Sigmoid colon (tissue), 6 donors: ENCODE measurements at regions not wholly inside any gene's neighbourhood (a gene's known extent, or its start where the extent isn't known, plus 50 kb on each side); places are given as distances from the start of the nearest gene placed in this dataset.

ENCODE experiments used
- DNase-seq: peaks from one replicate; pipeline ENCODE4 v3.0.0-alpha.2; 2019
- H3K27ac ChIP-seq, 4 donors: fragments of 200-600 bp; sonication (generic); one replicate each; pipeline ENCODE4 v1.5.1; 2016 to 2019; ENCODE audit warnings: mild to moderate bottlenecking in 1 of 4
- H3K27me3 ChIP-seq, 3 donors: fragments of 200-600 bp; sonication (generic); one replicate each; pipeline ENCODE4 v1.5.1; 2019; ENCODE audit warnings: mild to moderate bottlenecking in 1 of 3
- H3K36me3 ChIP-seq, 4 donors: fragments of 200-600 bp; sonication (generic); one replicate each; pipeline ENCODE4 v1.5.1; 2016 to 2019
- H3K4me1 ChIP-seq, 4 donors: fragments of 200-600 bp; sonication (generic); one replicate each; pipeline ENCODE4 v1.5.1; 2017 to 2019
- H3K4me3 ChIP-seq, 4 donors: fragments of 200-600 bp; sonication (generic); one replicate each; pipeline ENCODE4 v1.5.1; 2017 to 2019; ENCODE audit warnings: mild to moderate bottlenecking in 2 of 4, moderate library complexity in 1 of 4
- H3K9me3 ChIP-seq, 4 donors: fragments of 200-600 bp in 3 of 4; sonication (generic) in 3 of 4; one replicate each; pipeline versions ENCODE4 v1.5.1 to v1.6.1; 2013 to 2019
- CTCF ChIP-seq, 4 experiments: fragments of 450-650 bp in 3 of 4; fragments of 200-600 bp in 1 of 4; IDR thresholded peaks; one replicate each; pipeline ENCODE4 v1.5.1; 2016 to 2019; ENCODE audit warnings: antibody characterized with exemption in 4 of 4, mild to moderate bottlenecking in 3 of 4, moderate library complexity in 2 of 4
- EP300 ChIP-seq, 4 donors: sonication (generic); formaldehyde crosslinking; IDR thresholded peaks; one replicate each; pipeline ENCODE4 v1.6.1; 2017; ENCODE audit warnings: antibody characterized with exemption in 4 of 4
- POLR2A ChIP-seq, 2 donors: fragments of 450-650 bp; IDR thresholded peaks; one replicate each; pipeline ENCODE4 v1.6.1; 2016; ENCODE audit warnings: antibody characterized with exemption in 2 of 2, mild to moderate bottlenecking in 2 of 2, moderate library complexity in 2 of 2
- POLR2AphosphoS5 ChIP-seq, 4 donors: sonication (generic); formaldehyde crosslinking; IDR thresholded peaks; one replicate each; pipeline ENCODE4 v1.6.1; 2017; ENCODE audit warnings: antibody characterized with exemption in 4 of 4
- whole genome bisulfite sequencing, 2 donors: extraction: QIAGEN DNeasy Blood & Tissue Kit; methylation state at CpG; one replicate each; pipeline ENCODE4 v1.1.7; 2013; 5-methylcytosine and 5-hydroxymethylcytosine counted together
- intact Hi-C: fragments of 100-400 bp; cut with DNase I; formaldehyde crosslinking; loops from one replicate; pipeline ENCODE4 v1.15.1; 2023
- donor health status: healthy with polysubstance abuse.
- donor health status: healthy.

GRCh38 chr9:34783951-34784487, 74.1 kb upstream of the CCL21 start:
- TF ChIP-seq POLR2A (IDR thresholded peaks at IDR 0.05) = no peak
- no peak for TF ChIP-seq EP300 (IDR thresholded peaks at IDR 0.05)
- no peak for TF ChIP-seq CTCF (IDR thresholded peaks at IDR 0.05)
- no peak for TF ChIP-seq POLR2AphosphoS5 (IDR thresholded peaks at IDR 0.05)
- H3K4me3 ChIP-seq = no peak overlapping the region
- H3K27ac ChIP-seq = no peak overlapping the region
- H3K36me3 ChIP-seq = no peaks in the 10 kb centered on the region
- WGBS, 2 donors = 41 to 64% methylated on average over 4 of the region's 4 CpGs
- no peak for DNase-seq
- intact Hi-C loops = no loop called here
- no peaks in the 10 kb centered on the region for H3K4me1 ChIP-seq
- H3K9me3 ChIP-seq = no peaks in the 10 kb centered on the region
- peaks cover 0 to 4% (median 0%) of the 10 kb centered on the region in 3 donors for H3K27me3 ChIP-seq

- no peak overlapping the region for H3K4me3 ChIP-seq
- DNase-seq = no peak
- H3K27ac ChIP-seq = no peak overlapping the region
- 96 to 98% methylated on average over 2 of the region's 2 CpGs for whole genome bisulfite sequencing, 2 donors
- TF ChIP-seq EP300 (IDR thresholded peaks at IDR 0.05) (no peak), CTCF (IDR thresholded peaks at IDR 0.05) (no peak), POLR2AphosphoS5 (IDR thresholded peaks at IDR 0.05) (no peak), POLR2A (IDR thresholded peaks at IDR 0.05) (no peak)
- H3K9me3 ChIP-seq = no peaks in the 10 kb centered on the region
- peaks cover 0 to 4% (median 0%) of the 10 kb centered on the region in 3 donors for H3K27me3 ChIP-seq
- H3K36me3 ChIP-seq = no peaks in the 10 kb centered on the region
- intact Hi-C loops = no loop called here
- no peaks in the 10 kb centered on the region for H3K4me1 ChIP-seq
These were observed 72.4 kb upstream of the CCL21 start for GRCh38 chr9:34782372-34782771.

GRCh38 chr9:34777666-34778065, 67.7 kb upstream of the CCL21 start:
- intact Hi-C loops = no loop called here
- no peaks in the 10 kb centered on the region for H3K4me1 ChIP-seq
- H3K36me3 ChIP-seq = no peaks in the 10 kb centered on the region
- no peak overlapping the region for H3K27ac ChIP-seq
- no peak overlapping the region for H3K4me3 ChIP-seq
- WGBS, 2 donors = 84 to 87% methylated on average over 2 of the region's 2 CpGs
- DNase-seq = no peak
- H3K27me3 ChIP-seq = no peaks in the 10 kb centered on the region
- no peaks in the 10 kb centered on the region for H3K9me3 ChIP-seq
- TF ChIP-seq EP300 (IDR thresholded peaks at IDR 0.05) (no peak), CTCF (IDR thresholded peaks at IDR 0.05) (no peak), POLR2A (IDR thresholded peaks at IDR 0.05) (no peak), POLR2AphosphoS5 (IDR thresholded peaks at IDR 0.05) (no peak)

GRCh38 chr9:34773955-34774354, 64.0 kb upstream of the CCL21 start:
- intact Hi-C loops = no loop called here
- Histone ChIP-seq H3K36me3 (no peaks in the 10 kb centered on the region), H3K4me3 (no peak overlapping the region), H3K27me3 (peaks cover 0 to 6% (median 0%) of the 10 kb centered on the region in 3 donors), H3K9me3 (no peaks in the 10 kb centered on the region), H3K4me1 (no peaks in the 10 kb centered on the region), H3K27ac (no peak overlapping the region)
- DNase-seq = no peak
- TF ChIP-seq EP300 (IDR thresholded peaks at IDR 0.05) (no peak), CTCF (IDR thresholded peaks at IDR 0.05) (no peak), POLR2AphosphoS5 (IDR thresholded peaks at IDR 0.05) (no peak), POLR2A (IDR thresholded peaks at IDR 0.05) (no peak)
- 87 to 91% methylated on average over 1 of the region's 1 CpG for WGBS, 2 donors

- Histone ChIP-seq H3K27me3 (peaks cover 0 to 11% (median 0%) of the 10 kb centered on the region in 3 donors), H3K9me3 (no peaks in the 10 kb centered on the region), H3K4me3 (no peak overlapping the region), H3K4me1 (no peaks in the 10 kb centered on the region), H3K27ac (no peak overlapping the region), H3K36me3 (no peaks in the 10 kb centered on the region)
- 59 to 66% methylated on average over 4 of the region's 4 CpGs for WGBS, 2 donors
- DNase-seq = no peak
- intact Hi-C loops = no loop called here
- no peak for TF ChIP-seq POLR2A (IDR thresholded peaks at IDR 0.05)
These were observed 63.5 kb upstream of the CCL21 start for GRCh38 chr9:34773306-34773910.
